ENCODE measurements at regions not wholly inside any gene's neighbourhood (a gene's known extent, or its start where the extent isn't known, plus 50 kb on each side); places are given as distances from the start of the nearest gene placed in this dataset.

DNA sequence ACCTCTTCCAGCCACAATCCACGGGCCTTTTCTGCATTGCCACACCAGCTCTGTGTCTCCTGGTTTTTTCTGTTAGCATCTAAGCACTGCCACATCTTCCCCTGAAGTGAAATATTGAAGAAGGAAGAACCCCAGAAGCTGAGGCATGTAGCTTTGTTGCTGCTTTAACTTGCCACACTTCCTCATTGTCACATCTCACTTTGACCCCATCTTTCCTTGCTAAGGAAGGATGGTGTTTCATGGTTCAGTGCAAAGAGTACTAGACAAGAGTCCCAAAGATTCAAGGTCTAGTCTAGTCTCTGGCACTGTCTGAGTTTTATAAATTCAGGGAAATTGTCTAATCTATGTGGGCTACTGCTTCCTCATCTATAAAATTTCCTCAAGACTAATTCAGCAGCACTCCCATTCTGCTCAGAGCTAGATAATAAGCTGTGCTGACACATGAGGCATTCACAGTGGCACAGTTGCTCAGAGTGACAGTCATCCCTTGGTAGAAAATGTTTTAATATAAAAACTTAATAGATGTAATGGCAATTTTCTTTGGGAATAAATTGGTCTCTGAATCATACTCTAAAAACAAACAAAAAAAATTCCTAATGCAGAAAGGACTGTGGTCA is 483.0 kb upstream of the ID2 start:
- TF ChIP-seq, protein P1, sequence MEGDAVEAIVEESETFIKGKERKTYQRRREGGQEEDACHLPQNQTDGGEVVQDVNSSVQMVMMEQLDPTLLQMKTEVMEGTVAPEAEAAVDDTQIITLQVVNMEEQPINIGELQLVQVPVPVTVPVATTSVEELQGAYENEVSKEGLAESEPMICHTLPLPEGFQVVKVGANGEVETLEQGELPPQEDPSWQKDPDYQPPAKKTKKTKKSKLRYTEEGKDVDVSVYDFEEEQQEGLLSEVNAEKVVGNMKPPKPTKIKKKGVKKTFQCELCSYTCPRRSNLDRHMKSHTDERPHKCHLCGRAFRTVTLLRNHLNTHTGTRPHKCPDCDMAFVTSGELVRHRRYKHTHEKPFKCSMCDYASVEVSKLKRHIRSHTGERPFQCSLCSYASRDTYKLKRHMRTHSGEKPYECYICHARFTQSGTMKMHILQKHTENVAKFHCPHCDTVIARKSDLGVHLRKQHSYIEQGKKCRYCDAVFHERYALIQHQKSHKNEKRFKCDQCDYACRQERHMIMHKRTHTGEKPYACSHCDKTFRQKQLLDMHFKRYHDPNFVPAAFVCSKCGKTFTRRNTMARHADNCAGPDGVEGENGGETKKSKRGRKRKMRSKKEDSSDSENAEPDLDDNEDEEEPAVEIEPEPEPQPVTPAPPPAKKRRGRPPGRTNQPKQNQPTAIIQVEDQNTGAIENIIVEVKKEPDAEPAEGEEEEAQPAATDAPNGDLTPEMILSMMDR (IDR thresholded peaks at IDR 0.05) = no peak
- Histone ChIP-seq H3K9me3 (no peaks in the 10 kb centered on the region), H3K27ac (no peak overlapping the region), H3K4me3 (no peak overlapping the region), H3K27me3 (no peaks in the 10 kb centered on the region), H3K36me3 (no peaks in the 10 kb centered on the region), H3K4me1 (no peaks in the 10 kb centered on the region)
- no peak for DNase-seq (ENCODE audit: low spot score)

DNA sequence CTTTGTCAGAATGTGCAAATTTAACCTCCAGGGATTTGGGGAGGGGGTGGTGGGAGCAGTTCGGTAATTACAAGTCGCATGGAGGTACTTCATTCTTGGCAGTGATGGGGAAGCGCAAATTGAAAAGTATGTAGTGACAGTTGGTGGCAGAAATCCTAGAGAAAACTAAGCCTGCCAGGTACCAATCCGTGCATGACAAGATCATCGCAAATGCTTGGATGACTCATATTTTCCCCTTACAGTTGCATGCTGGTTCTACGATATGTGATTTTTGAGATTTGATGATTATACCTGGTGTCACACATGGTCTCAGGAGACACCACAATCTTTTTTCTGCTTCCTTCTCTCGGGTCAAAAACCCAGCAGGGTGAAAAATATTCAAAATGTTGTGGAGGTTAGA is 479.7 kb upstream of the ID2 start:
- no peak for DNase-seq (ENCODE audit: low spot score)
- H3K4me1 ChIP-seq = no peaks in the 10 kb centered on the region
- H3K27me3 ChIP-seq = no peaks in the 10 kb centered on the region
- H3K36me3 ChIP-seq = no peaks in the 10 kb centered on the region
- H3K27ac ChIP-seq = no peak overlapping the region
- H3K9me3 ChIP-seq = peaks cover 0 to 4% of the 10 kb centered on the region in 2 donors
- TF ChIP-seq, protein P1 (IDR thresholded peaks at IDR 0.05) = no peak
- H3K4me3 ChIP-seq = no peak overlapping the region

DNA sequence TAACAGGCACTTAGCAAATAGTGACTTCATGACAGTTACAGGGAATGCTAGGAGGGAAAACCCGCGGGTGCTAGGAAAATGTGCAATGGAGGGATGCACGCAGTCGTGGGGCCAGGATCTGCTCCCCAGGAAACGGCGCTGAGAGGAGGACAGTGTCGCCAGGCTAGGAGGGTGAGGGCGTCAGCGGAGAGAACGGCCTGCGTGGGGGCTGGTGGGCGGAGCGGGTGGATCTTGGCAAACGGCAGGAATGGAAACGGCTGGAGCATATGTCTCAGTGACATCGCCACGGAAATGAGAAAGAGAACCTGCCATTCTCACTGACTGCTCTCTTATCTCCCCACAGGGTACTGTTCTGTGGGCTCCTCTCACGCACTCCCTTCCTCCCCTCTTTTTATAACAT is 478.5 kb upstream of the ID2 start:
- H3K27ac ChIP-seq = no peak overlapping the region
- DNase-seq (ENCODE audit: low spot score) = no peak
- H3K9me3 ChIP-seq = peaks cover 0 to 16% of the 10 kb centered on the region in 2 donors
- H3K4me1 ChIP-seq = no peaks in the 10 kb centered on the region
- TF ChIP-seq, protein P1 (IDR thresholded peaks at IDR 0.05) = no peak
- no peaks in the 10 kb centered on the region for H3K36me3 ChIP-seq
- H3K4me3 ChIP-seq = no peak overlapping the region
- no peaks in the 10 kb centered on the region for H3K27me3 ChIP-seq

DNA sequence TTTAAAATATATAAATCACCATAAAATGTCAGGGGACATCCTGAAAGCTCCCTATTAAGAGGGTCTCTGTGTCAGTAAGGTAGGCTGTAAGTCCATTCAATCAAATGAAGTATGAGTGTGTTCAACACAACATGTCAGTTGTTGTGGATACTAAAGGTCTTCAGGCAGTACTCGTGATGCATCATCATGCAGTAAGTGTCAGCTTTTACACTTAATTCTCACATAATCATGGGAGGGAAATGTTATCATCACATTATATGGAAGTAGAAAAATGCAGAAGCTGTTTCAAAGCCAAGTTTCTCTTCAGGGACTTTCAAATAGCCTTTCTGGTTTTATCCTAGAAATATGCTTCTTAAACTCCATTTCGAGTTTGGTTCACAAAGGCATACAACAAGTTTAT is 477.1 kb upstream of the ID2 start:
- H3K4me1 ChIP-seq = no peaks in the 10 kb centered on the region
- peaks cover 2 to 30% of the 10 kb centered on the region in 2 donors for H3K9me3 ChIP-seq
- no peak for DNase-seq (ENCODE audit: low spot score)
- no peak overlapping the region for H3K27ac ChIP-seq
- no peak overlapping the region for H3K4me3 ChIP-seq
- H3K27me3 ChIP-seq = no peaks in the 10 kb centered on the region
- TF ChIP-seq, protein P1 (IDR thresholded peaks at IDR 0.05) = no peak
- no peaks in the 10 kb centered on the region for H3K36me3 ChIP-seq

DNA sequence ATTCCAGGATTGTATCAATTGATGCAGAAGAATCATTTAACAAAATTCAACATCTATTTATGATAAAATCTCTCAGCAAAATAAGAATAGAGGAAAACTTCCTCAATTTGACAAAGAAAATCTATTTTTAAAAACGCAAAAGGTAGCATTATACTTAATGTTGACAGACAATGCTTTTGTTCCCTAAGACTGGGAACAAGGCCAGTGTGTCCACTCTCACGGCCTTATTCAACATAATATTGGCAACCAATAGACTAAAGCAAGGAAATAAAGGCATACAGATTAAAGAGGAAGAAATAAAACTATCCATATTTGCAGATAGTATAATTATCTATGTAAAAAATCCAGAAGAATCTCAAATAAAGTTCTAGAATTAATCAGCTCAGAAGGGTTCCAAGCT is 472.4 kb upstream of the ID2 start:
- no peak for DNase-seq (ENCODE audit: low spot score)
- TF ChIP-seq, protein P1 (IDR thresholded peaks at IDR 0.05) = no peak

DNA sequence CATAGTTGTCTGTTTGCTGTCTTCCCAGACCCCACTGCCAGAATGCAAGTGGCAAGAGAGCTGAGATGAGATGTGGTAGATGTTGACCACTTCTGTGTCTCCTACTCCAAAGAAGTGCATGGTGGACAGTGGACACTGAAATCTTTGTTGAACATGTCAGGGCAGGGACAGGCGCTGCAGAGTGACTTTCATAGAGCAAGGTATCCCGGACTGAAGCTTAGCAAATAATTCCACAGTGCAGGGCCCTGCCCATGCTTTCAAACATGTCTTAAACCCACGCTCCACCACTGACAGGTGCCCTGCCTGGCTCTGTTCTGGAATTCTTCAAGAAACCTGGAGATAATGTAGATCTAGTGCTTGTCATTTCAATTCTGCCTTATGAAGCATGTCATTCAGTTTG is 470.5 kb upstream of the ID2 start:
- TF ChIP-seq, protein P1 (IDR thresholded peaks at IDR 0.05) = no peak
- DNase-seq (ENCODE audit: low spot score) = no peak
- Histone ChIP-seq H3K27ac (no peak overlapping the region), H3K36me3 (no peaks in the 10 kb centered on the region), H3K9me3 (peaks cover 7 to 39% of the 10 kb centered on the region in 2 donors), H3K4me3 (no peak overlapping the region), H3K4me1 (no peaks in the 10 kb centered on the region), H3K27me3 (no peaks in the 10 kb centered on the region)

More for the DNA sequence above, 472.4 kb upstream of the ID2 start:
- Histone ChIP-seq H3K27ac (no peak overlapping the region), H3K4me3 (no peak overlapping the region), H3K27me3 (no peaks in the 10 kb centered on the region), H3K36me3 (no peaks in the 10 kb centered on the region), H3K4me1 (no peaks in the 10 kb centered on the region), H3K9me3 (peaks cover 7 to 39% of the 10 kb centered on the region in 2 donors)

All from right atrium auricular region (tissue), 2 donors.